Stimulated activated CD8-positive, alpha-beta memory T cell treated with anti-CD3 and anti-CD28 coated beads, Interleukin-15, amount 100 ng/mL, for 4 hours (primary cell): ENCODE measurements at regions not wholly inside any gene's neighbourhood (a gene's known extent, or its start where the extent isn't known, plus 50 kb on each side); places are given as distances from the start of the nearest gene placed in this dataset.

ENCODE experiments used
- DNase-seq, 2 donors: peaks; one replicate each; pipeline ENCODE4 v3.0.0-alpha.2; 2020; ENCODE audit warnings: low read depth in 2 of 2

DNA sequence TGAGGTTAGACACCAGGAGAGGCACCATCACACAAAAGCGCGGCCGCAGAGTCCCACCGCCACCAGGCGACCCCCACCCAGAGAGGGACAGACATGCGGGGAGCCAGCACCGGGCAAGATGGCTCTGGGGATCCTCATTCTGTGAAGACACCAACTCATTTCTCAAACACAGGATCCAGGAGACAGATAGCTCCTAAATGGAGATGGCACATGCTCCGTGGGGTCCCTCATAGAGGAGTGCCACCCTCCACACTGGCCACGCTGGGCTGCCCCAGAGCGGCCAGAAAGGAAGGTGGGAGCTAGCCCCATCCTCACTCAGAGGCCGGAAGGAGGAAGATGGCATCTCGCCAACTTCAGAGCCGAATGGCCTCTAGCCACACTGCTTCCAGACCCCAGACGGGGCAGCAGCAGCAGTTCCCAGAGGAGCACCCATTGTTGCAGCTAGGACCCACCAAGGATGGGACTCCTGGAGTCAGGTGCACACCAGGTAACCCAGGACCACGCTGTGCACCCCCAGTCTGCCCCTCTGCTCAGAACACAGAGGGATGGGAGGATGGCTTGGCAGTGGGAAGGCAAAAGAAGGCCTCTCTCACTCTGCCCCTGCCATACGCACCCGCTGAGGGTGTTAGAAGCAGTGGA, 78.6 kb downstream of the ZIC5 start:
- no peak for DNase-seq

DNA sequence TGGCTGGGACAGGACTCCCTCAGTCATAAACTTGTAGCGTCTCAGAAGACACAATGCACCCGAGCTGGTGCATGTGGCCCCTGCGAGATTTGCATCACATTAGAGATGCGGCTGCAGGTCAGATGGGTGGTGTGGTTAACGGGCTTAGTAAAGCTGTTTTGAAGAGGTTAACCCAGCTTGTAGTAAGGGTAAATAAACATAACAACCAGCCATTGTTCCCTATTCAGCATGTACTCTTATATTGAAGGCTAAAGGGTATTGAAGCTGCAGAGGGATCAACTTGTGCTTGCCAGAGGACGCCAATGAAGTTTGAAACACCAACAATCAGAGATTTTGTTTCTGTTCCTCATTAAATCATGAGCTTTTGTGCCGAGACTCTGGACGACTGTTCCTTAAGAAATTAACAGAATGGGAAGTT, 79.4 kb downstream of the ZIC5 start:
- DNase-seq, result no peak

DNA sequence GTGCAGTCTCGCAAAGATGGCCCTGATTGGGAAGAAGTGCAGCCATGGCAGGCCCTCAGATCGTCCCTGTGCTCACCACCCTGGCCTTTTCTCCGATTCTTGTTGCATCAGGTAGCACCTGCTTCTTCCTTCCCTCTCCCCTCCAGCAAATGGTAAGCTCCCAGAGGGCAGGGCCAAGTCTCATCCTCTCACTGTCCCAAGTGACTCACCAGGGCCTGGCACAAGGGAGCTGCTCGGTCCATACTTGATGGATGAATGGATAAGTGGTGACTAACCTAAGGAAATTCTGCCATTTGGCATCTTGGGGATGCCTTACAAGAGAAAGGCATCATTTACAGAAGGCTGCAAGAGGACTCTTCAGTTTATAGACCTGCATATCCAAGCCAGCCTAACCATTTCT, 84.9 kb downstream of the ZIC5 start:
- no peak for DNase-seq

DNA sequence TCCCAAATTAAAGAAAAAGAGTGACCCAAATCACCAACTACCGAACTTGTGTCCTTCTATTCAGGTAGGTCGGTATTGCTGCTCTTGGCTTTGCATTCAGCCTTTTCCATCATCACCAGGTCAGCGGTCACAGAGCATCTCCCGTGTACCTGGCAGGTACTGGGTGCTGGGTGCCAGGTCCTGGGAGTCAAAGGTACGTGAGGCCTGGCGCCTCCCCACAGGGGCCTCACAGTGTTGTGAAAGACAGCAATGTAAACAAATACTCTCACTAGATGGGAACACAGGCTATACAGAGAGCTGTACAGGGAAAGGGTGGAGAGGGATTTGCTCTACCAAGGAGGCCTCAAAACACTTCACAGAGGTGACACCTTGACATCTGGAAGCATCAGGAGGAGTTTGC, 86.7 kb downstream of the ZIC5 start:
- DNase-seq, result no peak

DNA sequence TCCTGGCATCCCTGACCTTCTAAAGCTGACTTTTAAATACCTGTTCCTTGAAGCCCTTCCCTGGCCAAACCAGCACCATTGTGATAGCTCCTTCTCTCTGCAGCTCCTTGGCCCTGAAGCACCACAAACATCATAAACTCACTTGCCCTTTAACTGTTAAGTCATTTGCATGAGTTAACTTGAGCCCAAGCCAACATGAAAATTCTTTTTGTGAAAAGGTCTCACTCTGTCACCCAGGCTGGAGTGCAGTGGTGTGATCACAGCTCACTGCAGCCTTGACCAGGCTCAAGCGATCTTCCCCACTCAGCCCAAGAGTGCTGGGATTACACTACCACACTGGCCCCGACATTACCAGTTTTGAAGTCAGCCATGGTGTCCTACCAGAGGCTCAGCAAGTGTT, 87.8 kb downstream of the ZIC5 start:
- DNase-seq, result no peak

DNA sequence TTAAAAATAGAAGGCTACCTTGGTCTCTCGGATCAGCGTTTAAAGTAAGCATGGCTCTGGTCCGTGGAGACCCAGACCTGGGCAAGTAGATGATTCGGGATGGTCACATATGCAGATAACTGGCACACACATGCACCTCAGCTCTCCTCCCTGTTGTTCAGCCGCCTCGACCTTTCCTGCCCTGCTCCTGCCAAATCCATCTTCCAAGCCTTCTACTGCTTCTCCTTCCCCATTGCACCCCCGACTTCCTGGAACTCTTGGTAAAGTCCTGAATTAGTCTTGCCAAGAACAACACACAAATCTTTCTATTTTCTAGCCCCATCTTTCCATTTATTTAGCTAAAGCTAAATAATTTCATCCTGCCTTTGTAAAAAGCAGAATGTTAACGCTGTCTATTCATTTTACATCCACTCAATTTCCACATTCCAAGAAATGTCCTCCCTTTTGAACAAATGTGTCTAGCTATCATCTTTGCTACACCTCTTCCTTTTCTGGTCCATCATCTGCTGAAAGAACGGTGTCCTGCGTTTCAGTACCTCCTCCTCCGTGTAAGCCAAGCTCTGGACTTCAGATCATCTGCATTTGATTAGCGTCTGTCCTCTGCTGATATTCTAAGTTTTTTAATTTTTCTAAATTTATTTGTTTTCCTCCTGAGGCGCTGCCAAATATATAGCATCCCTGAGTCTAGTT, 92.5 kb downstream of the ZIC5 start:
- no peak for DNase-seq

DNA sequence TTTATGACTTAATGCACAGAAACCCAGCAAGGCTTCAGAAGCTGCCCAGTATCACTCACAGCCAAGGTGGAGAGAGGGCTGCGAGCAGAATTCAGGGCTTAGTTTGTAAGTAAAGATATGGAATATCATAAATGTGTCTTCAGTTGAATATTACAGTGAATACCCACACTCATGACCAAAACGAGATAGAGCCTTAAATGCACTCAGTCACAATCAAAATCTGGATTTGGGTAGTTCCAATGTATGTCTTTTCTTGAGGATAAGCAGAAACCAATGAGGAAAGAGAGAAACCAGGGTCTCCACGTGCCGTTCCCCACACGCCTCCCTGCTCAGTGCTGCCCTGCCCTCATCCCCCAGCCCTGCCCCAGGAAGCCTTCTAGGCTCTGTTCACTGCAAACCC, 94.9 kb downstream of the ZIC5 start:
- no peak for DNase-seq

DNA sequence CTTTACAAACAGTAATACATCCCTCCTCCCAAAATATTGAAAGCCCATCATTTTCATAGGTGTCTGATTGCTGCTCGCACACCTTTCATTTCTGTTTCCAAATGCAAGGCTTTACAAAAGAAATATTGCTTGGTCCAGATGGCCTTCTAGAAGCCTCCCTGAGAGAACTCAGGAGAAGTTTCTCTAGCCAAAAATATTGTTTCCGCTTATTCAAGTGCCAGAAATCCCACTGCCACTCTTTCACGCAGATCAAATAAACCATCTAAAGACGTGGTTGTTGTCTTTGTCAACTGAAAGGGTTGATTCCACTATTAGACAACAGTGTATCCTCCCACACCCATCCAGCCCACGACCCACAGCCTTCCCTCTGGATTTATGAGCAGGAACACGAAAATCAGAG, 96.2 kb downstream of the ZIC5 start:
- DNase-seq, result no peak

DNA sequence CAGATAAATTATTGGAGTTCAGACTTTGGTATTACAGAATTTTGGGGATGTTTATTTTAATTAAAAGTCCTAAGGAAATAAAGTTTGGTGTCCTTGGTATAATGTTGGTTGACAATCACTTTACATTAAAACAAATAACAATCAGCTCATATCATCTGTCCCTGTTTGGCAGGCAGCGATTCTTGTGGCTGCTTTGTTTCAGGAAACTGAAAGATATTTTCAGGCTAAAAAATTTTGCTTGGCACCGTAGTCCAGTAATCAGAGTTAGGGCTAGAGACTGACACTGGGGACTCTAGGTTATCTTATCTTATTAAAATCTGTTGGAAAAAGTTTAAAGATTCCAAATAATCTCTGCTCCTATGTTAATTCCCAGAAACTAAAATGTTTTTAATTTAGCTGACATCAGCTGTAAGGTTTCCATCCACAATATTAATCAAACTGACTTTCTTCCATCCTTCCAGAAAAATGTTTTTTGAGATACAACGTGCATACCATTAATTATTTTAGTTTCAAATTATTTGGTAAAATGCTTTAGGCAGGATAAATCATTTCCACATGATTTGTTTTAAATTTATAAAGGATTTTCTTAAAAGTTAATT, 97.6 kb downstream of the ZIC5 start:
- no peak for DNase-seq

DNA sequence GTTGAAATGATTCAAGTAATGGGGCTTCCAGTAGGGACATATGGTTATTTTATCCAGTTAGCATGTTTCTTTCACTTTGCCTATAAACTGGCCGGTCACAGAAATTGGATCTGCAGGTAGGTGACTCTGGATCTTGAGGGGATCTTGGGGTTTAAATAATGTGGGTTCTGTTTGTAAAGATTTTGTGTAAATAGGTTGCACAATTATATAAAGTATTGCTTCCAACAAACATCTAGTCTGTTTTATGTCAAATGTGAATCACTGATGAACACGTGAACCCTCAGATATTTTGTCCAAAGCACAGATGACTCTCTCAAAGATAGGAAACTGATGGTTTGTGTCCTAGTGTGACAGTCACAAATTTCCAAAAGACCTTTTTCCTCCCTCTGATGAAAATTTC, 98.4 kb downstream of the ZIC5 start:
- DNase-seq, result no peak

DNA sequence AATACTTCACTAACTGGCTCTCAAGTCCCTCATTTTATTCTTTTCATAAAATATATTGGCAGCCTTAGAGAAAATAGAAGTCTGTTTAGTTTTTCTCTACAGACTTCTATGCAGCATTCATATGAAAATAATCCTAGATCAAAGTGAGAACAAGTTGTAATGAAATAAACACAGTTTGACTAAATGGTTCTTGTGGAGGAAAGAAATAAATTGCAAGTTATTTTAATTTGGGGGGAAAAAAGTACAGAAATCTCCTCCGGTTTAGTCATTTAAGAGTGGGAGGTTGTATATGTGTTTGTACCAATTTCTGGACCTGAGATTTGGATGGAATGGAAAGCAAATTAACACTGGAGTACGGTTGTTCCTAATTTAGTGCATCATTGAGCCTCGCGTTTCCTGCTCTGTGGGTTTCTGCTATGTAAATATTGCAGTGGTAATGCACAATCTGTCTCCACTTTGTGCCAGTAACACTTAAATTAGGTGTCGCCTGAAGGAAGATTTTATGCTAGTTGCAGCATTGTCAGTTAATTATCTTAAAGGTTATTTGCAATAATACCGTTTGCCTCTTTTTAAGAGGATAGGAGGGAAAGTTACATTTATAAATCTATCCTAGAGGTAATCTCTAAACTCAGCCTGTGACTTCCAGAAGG, 100.2 kb downstream of the ZIC5 start:
- DNase-seq, result no peak

DNA sequence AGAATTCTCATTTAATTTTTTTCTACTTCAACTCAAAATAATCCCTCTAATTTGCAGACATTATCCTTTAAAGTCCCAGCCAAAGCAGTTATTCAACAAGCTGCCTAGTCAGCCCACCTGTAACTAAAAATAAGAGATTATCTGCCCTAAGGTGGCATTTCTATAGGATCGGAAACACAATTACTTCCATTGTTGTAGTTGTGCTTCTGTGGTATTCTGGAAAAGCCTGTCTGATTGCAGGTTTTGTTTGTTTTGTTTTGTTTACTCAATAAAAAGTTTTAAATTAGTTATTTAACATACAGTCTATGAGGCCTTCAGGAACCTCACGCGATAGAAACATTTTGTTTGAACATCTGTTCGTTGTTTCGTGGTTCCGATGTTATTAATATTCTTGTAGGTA, 101.0 kb downstream of the ZIC5 start:
- no peak for DNase-seq

DNA sequence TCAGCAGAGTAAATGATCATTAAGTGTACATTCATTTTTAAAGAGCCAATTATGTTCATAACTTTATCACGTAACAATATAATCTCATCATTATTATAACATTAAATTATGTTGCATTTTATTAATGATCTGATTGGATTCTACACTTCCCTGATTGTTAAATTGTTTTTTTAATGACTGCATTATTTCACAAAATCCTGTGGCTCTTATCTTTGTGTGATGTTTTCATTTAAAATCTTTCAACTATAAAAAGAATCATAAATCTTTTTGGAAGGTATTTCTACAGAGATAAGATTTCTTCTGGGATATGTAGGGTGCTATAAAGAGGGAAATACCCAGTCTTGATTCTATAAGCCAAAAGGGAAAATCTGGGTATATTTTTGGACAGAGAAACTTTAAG, 101.7 kb downstream of the ZIC5 start:
- DNase-seq, result no peak

DNA sequence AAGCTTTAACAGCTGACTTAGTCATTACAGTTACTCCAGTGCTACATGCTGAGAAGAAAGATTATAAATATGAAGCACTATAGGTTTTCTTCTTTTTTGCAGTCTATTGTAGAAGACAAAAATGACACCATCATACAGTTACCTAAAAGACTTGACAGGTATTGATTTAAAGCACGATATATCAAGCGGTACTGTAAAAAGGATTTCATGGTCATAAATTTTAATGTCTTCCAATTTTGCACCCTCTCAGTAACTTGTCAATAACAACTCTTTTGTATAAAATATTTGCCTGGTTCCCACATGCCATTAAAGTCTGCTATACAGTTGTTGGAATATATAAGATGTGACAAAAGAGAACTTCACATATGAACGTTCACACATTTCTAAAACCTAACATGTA, 102.8 kb downstream of the ZIC5 start:
- no peak for DNase-seq

DNA sequence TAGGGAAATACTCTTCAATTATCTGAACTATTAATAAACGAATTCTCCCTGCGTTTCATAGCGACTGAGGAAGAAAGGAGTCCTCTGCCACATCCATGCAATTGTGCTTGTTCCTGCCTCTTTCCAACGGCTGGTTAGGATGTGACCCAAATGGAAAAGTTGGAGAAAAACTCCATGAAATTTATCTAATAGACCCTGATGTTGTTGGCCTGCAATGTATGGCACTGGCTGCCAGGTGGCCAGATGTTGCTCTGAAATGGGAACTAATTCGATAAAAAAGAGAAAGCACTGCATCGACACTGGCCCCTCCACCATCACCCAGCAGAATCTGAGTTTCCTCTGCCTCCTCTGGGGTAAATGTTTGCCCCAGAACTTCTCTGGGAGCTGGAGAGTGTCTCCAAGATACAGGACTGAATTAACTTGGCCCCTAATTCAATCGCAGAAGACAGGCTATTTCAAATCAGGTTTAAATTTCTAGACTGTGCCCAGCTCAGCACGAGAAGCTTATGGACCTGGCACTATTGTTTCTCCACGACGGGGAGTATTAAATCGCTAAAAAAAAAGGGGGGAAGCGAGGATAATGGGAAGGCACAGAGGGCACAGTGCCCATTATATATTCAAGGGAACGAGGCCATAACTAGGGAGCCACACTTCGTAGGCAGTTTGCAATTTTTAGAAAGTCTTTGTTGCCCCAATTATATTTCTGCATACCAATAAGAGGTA, 103.9 kb downstream of the ZIC5 start:
- no peak for DNase-seq

DNA sequence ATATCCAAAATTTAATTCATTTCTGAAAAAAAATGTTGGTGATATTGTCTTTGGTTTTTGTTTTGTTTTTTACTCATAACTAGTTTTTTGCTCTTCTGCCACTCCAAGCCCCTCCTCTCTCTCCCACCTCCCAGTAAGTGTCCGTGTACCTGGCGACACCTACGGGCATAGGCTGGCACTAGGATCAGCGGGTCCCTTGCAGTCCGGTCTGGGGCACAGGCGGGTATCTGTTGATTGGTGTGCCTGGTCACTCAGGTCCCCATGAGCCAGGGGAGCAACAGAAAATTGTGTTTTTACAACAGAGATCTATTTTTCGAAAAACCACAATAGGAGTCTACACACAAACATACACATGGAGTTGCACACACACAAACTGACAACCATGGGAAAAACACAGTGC, 104.8 kb downstream of the ZIC5 start:
- no peak for DNase-seq

DNA sequence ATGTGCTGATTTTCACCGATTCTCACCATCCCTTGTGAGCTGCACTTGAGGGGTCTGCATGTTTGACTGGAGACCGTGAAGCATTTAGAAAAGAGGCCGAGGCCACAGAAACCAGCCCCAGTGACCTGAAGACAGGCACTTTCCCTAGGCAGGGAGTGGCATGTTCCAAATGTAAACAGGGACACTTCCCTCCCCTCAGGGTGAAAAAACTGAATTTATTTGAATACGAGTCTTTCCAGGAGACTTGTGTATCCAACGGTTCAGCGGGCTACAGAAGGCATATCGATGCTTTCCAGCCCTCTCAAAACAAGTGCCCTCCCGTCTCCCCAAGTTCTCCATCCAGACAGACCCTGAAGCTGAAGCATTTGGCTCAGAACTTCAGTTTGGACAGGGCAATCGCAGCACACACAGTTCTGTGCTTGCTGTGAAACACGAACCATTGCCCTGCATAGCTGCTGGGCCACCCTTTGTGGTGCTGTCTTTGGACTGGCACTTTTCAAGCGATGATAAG, 106.1 kb downstream of the ZIC5 start:
- DNase-seq, result no peak

DNA sequence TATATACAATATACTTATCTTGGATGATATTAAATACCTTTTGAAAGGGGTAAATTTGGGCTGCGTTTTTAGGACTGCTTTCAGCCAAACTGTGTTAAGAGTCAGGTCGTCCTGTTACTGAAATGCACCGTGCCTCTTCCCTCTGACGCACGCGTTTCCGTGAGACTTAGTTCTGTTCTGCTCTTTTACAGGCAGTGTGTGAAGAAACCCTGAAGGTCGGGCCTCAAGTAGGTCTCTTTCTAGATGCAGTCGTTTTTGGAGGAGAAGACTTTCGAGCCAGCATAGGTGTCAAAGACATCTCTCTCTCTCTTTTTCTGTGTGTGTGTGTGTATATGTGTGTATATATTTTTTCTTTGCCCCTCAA, 107.0 kb downstream of the ZIC5 start:
- no peak for DNase-seq

DNA sequence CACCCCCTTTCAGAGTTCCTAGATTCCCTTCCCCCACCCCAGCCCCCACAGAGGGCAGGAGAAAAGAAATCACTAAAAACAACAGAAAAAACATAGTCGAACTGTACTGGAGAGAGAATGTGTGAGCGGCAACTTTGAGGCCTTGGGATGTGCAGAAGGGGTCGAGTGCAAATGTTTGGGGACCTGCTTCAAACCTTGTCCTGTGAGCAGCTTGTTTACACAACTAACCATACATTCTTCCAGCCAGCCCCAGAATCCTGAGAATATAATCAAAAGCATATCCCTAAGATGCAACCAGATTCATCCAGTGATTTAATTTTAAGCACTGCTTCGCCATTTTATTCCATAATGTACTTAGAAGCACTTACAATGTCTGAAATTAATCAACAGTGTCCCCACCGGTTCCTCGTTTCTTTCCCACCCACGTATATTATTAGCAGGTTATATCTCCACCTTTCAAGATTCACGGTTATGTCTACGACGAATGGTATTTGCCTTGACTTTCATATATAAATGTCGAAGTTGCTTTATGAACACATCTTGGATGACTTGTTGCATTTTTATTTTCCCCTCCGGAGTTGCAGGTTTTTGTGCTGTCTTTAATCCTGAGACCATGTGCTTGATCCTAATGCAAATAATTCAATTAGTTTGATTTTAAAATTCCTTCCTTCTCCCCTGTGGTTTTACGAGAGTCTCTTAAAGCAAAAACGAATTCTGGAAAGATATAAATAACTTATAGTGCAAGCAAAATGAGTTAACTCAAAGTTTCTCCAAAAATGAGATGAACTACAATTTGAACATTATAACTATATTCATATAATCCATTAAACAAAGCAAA, 107.6 kb downstream of the ZIC5 start:
- no peak for DNase-seq

DNA sequence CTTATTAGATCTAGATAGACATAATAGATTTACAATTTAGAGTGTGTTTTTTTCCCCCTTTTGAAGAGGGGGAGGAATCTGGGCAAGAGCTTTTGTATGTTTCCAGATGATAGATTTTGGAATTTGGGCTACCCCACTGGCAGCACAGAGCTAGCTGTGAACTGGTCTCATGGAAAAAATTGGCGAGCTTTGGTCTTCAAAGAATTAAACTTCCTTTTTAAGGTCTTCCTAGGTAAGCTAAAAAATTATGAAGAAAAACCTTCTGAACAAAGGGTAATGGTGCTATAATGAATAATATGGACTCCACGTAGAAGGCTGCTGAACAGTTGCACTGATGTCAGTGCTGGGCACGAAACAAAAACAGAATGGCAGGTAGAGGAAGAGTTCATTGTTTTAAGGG, 109.3 kb downstream of the ZIC5 start:
- DNase-seq, result no peak

DNA sequence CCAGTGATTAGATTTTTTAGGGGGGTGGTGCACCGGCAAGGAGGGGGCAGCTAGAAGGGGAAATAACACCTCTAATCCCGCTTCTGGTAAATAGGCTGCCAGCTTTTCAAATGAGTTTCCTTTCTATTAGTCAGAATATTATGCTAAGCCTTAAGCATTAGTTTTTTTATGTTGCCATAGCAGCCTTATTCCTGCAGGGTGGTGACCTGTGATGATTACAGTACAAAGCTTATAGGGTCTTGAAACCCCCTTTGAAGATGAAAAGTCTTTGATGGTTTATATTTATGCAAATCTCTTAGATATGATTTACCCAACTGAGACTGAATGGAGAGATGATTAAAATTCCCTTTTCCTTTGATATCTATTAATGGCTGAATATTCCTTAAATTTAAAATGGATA, 109.8 kb downstream of the ZIC5 start:
- DNase-seq, result no peak
